KG1 (cell line): ENCODE measurements at regions not wholly inside any gene's neighbourhood (a gene's known extent, or its start where the extent isn't known, plus 50 kb on each side); places are given as distances from the start of the nearest gene placed in this dataset.
A peak's percentile ranks its signal among the peaks of the same experiment; 100 is the strongest.

ENCODE experiments used
- DNase-seq: peaks from one replicate; lab custom pipeline; 2025; lab: John Stamatoyannopoulos, UW

- no peak for DNase-seq
Measured at GRCh38 chr3:34011171-34012101, 213.0 kb downstream of the PDCD6IP start.

- no peak for DNase-seq
Measured at GRCh38 chr3:34012102-34012461, 213.7 kb downstream of the PDCD6IP start.

GRCh38 chr3:34013818-34014570, 215.6 kb downstream of the PDCD6IP start:
- no peak for DNase-seq

GRCh38 chr3:34015204-34016142, 217.0 kb downstream of the PDCD6IP start:
- no peak for DNase-seq

GRCh38 chr3:34016925-34017587, 218.6 kb downstream of the PDCD6IP start:
- DNase-seq: peak; percentile 67

- DNase-seq: no peak
Measured at GRCh38 chr3:34017757-34018156, 219.3 kb downstream of the PDCD6IP start.

- no peak for DNase-seq
Measured at GRCh38 chr3:34019158-34019557, 220.7 kb downstream of the PDCD6IP start.

- DNase-seq: no peak
Measured at GRCh38 chr3:34020170-34020569, 221.7 kb downstream of the PDCD6IP start.

GRCh38 chr3:34020726-34021680, 222.6 kb downstream of the PDCD6IP start:
- peak; percentile 22 for DNase-seq

GRCh38 chr3:34022147-34022546, 223.7 kb downstream of the PDCD6IP start:
- no peak for DNase-seq

GRCh38 chr3:34024447-34025240, 226.2 kb downstream of the PDCD6IP start:
- DNase-seq: no peak

- DNase-seq: no peak
Measured at GRCh38 chr3:34033839-34034238, 235.4 kb downstream of the PDCD6IP start.

- DNase-seq: no peak
Measured at GRCh38 chr3:34034840-34035239, 236.4 kb downstream of the PDCD6IP start.

- DNase-seq: no peak
Measured at GRCh38 chr3:34035775-34036174, 237.3 kb downstream of the PDCD6IP start.

- no peak for DNase-seq
Measured at GRCh38 chr3:34037260-34037659, 238.8 kb downstream of the PDCD6IP start.

GRCh38 chr3:34038131-34038530, 239.7 kb downstream of the PDCD6IP start:
- DNase-seq: no peak

- DNase-seq: no peak
Measured at GRCh38 chr3:34046154-34046553, 247.7 kb downstream of the PDCD6IP start.

GRCh38 chr3:34053626-34054025, 255.2 kb downstream of the PDCD6IP start:
- DNase-seq: no peak

- DNase-seq: no peak
Measured at GRCh38 chr3:34056181-34056910, 257.9 kb downstream of the PDCD6IP start.
